Thoracic aorta (tissue), 2 donors: ENCODE measurements at regions not wholly inside any gene's neighbourhood (a gene's known extent, or its start where the extent isn't known, plus 50 kb on each side); places are given as distances from the start of the nearest gene placed in this dataset.

Experiments
- ATAC-seq: fragments of 150-250 bp; one replicate; pipeline ENCODE4 v1.8.0; 2017; ENCODE audit warnings: low read depth; ENCODE audit not compliant: insufficient number of reproducible peaks, low FRiP score
- DNase-seq: peaks from one replicate; pipeline ENCODE4 v3.0.0-alpha.2; 2020; ENCODE audit warnings: low spot score
- H3K27ac ChIP-seq, 2 donors: fragments of 200-600 bp; sonication (generic); 1 replicate in 1 of 2; 2 replicates in 1 of 2; pipeline ENCODE4 v1.5.1; 2016; ENCODE audit warnings: mild to moderate bottlenecking in 2 of 2, moderate library complexity in 2 of 2
- H3K27me3 ChIP-seq: fragments of 200-600 bp; sonication (generic); replicated peaks from 2 replicates; pipeline ENCODE4 v1.6.0; 2016; ENCODE audit warnings: mild to moderate bottlenecking; ENCODE audit not compliant: insufficient read depth
- H3K36me3 ChIP-seq: fragments of 200-600 bp; sonication (generic); one replicate; pipeline ENCODE4 v1.5.1; 2016
- H3K4me1 ChIP-seq, 2 donors: fragments of 200-600 bp; sonication (generic); 1 replicate in 1 of 2; 2 replicates in 1 of 2; pipeline versions ENCODE4 v1.5.1 to v1.6.0; 2016; ENCODE audit warnings: low read depth in 2 of 2, mild to moderate bottlenecking in 1 of 2; ENCODE audit not compliant: control insufficient read depth in 1 of 2
- H3K4me3 ChIP-seq: fragments of 200-600 bp; sonication (generic); 2 replicates; pipeline ENCODE4 v1.5.1; 2016; ENCODE audit warnings: mild to moderate bottlenecking
- H3K9me3 ChIP-seq: fragments of 200-600 bp; sonication (generic); 2 replicates; pipeline ENCODE4 v1.5.1; 2016
- TF ChIP-seq, protein P1 (sequence below): fragments of 200-600 bp; sonication (generic); IDR thresholded peaks from one replicate; pipeline ENCODE4 v1.5.1; 2019; ENCODE audit warnings: antibody characterized with exemption

DNA sequence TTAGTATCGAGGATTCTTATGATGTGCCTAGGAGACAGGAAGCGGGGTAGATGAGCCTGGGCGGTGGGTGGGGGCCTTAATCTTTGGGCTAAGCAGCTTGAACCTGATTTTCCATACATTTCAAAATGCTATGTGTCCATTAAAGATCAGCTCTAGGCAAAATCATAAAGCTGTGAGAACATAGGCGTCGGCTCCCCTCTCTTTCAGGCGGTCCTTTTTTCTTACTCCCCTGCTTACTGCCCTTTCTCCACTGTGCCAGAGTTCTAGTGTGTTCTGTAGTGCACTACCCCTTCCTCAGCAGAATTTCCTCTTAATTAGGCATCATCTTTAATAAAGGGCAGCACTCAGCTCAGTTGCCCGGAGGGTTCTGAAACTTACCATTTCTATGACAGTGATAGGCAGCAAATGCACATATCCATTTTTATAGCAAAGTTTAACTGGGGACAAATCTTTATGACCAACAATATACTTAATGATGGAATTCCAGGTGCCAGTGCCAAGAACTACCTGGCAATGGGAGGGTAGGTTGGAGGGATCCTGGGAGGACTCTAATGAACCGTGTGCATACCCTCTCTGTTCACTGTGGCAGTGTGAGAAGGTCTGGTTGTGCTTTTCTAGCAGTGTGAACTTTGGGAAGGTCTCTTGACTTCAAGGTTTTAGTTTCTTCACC is 404.5 kb upstream of the TPM1 start:
- Histone ChIP-seq H3K9me3 (no peaks in the 10 kb centered on the region), H3K27ac (no peak overlapping the region), H3K4me1 (no peaks in the 10 kb centered on the region), H3K36me3 (no peaks in the 10 kb centered on the region), H3K27me3 (no peaks in the 10 kb centered on the region), H3K4me3 (no peak overlapping the region)
- ATAC-seq (no peak), DNase-seq (no peak)
- TF ChIP-seq, protein P1, sequence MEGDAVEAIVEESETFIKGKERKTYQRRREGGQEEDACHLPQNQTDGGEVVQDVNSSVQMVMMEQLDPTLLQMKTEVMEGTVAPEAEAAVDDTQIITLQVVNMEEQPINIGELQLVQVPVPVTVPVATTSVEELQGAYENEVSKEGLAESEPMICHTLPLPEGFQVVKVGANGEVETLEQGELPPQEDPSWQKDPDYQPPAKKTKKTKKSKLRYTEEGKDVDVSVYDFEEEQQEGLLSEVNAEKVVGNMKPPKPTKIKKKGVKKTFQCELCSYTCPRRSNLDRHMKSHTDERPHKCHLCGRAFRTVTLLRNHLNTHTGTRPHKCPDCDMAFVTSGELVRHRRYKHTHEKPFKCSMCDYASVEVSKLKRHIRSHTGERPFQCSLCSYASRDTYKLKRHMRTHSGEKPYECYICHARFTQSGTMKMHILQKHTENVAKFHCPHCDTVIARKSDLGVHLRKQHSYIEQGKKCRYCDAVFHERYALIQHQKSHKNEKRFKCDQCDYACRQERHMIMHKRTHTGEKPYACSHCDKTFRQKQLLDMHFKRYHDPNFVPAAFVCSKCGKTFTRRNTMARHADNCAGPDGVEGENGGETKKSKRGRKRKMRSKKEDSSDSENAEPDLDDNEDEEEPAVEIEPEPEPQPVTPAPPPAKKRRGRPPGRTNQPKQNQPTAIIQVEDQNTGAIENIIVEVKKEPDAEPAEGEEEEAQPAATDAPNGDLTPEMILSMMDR = no peak

DNA sequence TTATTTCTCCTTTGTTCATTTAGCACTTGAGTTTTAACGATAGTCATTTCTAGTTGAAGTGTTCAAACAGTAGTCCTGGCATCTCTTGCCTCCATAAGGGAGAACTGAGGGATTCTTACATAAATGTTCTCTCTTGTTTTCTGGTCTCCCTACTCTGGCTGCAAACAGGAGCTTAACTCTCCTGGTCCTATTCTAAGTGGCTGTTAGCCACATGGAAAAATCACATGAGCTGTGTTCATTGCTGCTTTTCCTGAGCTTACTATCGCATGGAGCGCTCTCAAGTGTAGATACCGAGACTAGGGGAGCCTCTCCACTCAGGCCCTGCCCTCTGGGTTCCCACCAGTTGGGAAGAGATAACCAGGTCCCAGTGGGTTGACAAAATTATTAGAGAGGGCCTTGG is 403.1 kb upstream of the TPM1 start:
- TF ChIP-seq, protein P1 = no peak
- H3K9me3 ChIP-seq = no peaks in the 10 kb centered on the region
- no peaks in the 10 kb centered on the region for H3K36me3 ChIP-seq
- no peak overlapping the region for H3K27ac ChIP-seq
- H3K4me1 ChIP-seq = peaks cover 0 to under 1% of the 10 kb centered on the region in 2 donors
- no peak overlapping the region for H3K4me3 ChIP-seq
- ATAC-seq (no peak), DNase-seq (no peak)
- H3K27me3 ChIP-seq = no peaks in the 10 kb centered on the region

DNA sequence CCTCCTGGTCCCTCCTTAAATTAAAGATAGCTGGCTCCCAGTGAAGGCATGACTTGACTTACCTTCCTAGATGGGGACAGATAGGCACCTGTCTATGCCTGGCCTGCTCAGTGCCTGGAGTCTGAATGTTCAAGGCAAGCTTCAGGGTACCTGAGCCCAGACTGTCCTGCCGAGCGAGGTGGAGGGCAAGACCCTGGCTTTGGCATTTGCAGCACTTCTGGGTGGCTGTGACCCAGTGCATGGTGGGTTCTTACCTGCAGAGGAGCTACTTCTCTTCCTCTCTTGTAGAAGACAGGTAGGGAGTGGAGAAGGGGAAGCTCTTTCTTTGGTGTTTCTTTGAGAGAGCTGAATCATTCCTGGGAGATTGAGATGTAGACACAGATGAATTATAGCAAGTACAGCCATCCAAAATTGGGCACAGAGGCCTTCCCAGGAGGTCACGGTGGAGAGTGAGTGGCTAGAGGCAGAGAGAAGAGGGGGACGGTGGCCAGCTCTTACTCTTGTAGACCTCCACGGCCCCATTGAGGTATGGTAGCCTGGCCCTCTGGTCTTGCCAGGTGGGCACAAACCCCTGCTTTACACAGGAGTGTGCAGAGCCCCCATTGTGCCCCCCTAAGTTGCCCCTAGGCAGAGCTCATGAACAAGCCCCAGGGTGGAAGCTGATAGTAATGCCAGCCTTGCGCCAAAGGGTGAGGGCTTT is 402.5 kb upstream of the TPM1 start:
- Histone ChIP-seq H3K27ac (no peak overlapping the region), H3K27me3 (no peaks in the 10 kb centered on the region), H3K36me3 (no peaks in the 10 kb centered on the region), H3K9me3 (no peaks in the 10 kb centered on the region), H3K4me3 (no peak overlapping the region), H3K4me1 (peaks cover 0 to 3% of the 10 kb centered on the region in 2 donors)
- ATAC-seq (no peak), DNase-seq (no peak)
- TF ChIP-seq, protein P1 = no peak

DNA sequence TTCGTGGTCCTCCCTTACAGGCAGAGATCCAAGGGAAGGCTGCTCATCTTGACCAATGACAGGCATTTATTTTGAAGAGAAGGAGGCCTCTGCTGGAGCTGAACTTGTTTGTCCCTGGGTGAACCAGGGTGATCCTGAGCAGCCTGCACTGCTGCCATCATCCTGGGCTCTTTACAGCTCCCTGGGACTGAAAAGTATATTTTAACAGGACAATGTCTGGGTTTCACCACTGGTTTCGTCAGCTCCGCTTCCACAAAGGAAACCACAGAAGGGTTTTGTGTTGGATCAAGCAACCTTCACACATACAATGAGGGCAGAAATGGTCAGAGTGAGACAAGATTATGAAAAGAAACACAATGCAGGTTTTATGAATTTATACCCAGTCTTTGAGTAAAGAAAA is 400.7 kb upstream of the TPM1 start:
- Histone ChIP-seq H3K9me3 (no peaks in the 10 kb centered on the region), H3K4me3 (no peak overlapping the region), H3K27me3 (no peaks in the 10 kb centered on the region), H3K36me3 (no peaks in the 10 kb centered on the region), H3K27ac (no peak overlapping the region), H3K4me1 (peaks cover 0 to 3% of the 10 kb centered on the region in 2 donors)
- ATAC-seq (no peak), DNase-seq (no peak)
- TF ChIP-seq, protein P1 = no peak

DNA sequence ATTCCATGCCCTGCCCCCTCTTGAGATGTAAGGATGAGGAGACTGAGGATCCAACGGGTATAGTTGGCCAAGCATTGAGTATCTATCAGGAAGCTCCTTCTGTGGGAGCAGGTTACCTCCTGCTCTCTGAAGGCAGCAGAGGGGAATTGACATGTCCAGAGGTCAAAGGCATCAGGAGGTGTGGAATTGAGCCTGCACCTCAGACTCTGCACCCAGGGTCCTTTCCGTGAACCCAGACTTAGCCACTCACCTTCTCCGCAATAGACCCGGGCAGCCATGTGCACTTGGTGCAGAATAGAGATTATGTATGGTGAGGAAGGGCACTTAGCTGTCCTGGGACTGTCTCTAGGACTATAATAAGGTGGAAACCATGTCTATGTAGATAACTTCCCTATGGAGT is 399.0 kb upstream of the TPM1 start:
- H3K4me3 ChIP-seq = no peak overlapping the region
- ATAC-seq (no peak), DNase-seq (no peak)
- TF ChIP-seq, protein P1 = no peak
- H3K36me3 ChIP-seq = no peaks in the 10 kb centered on the region
- no peaks in the 10 kb centered on the region for H3K27me3 ChIP-seq
- H3K27ac ChIP-seq = no peak overlapping the region
- H3K9me3 ChIP-seq = no peaks in the 10 kb centered on the region
- peaks cover 0 to 3% of the 10 kb centered on the region in 2 donors for H3K4me1 ChIP-seq
